DMS114 treated with DMSO at 0.1 percent for 48 hours (cell line): ENCODE measurements at regions not wholly inside any gene's neighbourhood (a gene's known extent, or its start where the extent isn't known, plus 50 kb on each side); places are given as distances from the start of the nearest gene placed in this dataset.
"Not testable (repeated sequence)": the region's sequence is repeated elsewhere in the genome, so short reads cannot be mapped to it uniquely, and the experiment has no call there.

ENCODE experiments used
- DNase-seq: peaks from one replicate; lab custom pipeline; 2025; ENCODE audit not compliant: unreplicated experiment; lab: John Stamatoyannopoulos, UW

- DNase-seq, result no peak
Observed at GRCh38 chr13:84132491-84132890, 250.2 kb upstream of the SLITRK1 start.

GRCh38 chr13:84131249-84131648 is 249.0 kb upstream of the SLITRK1 start:
- no peak for DNase-seq

GRCh38 chr13:84130495-84131114 is 248.3 kb upstream of the SLITRK1 start:
- no peak for DNase-seq

GRCh38 chr13:84129966-84130365 is 247.7 kb upstream of the SLITRK1 start:
- DNase-seq, result no peak

GRCh38 chr13:84127597-84128128 is 245.4 kb upstream of the SLITRK1 start:
- no peak for DNase-seq

GRCh38 chr13:84126671-84127171 is 244.4 kb upstream of the SLITRK1 start:
- DNase-seq, result no peak

- DNase-seq, result no peak
Observed at GRCh38 chr13:84121456-84121855, 239.2 kb upstream of the SLITRK1 start.

GRCh38 chr13:84118839-84119409 is 236.7 kb upstream of the SLITRK1 start:
- DNase-seq, result no peak

GRCh38 chr13:84098273-84098672 is 216.0 kb upstream of the SLITRK1 start:
- no peak for DNase-seq

GRCh38 chr13:84097148-84097547 is 214.9 kb upstream of the SLITRK1 start:
- DNase-seq, result no peak

GRCh38 chr13:84096216-84096615 is 213.9 kb upstream of the SLITRK1 start:
- DNase-seq, result no peak

GRCh38 chr13:84088996-84089395 is 206.7 kb upstream of the SLITRK1 start:
- no peak for DNase-seq

GRCh38 chr13:84086847-84087162 is 204.5 kb upstream of the SLITRK1 start:
- no peak for DNase-seq

- not testable (repeated sequence) for DNase-seq
Observed at GRCh38 chr13:84086098-84086846, 204.0 kb upstream of the SLITRK1 start.

GRCh38 chr13:84082462-84082861 is 200.2 kb upstream of the SLITRK1 start:
- DNase-seq, result no peak

- DNase-seq, result no peak
Observed at GRCh38 chr13:84080748-84081530, 198.7 kb upstream of the SLITRK1 start.

GRCh38 chr13:84077271-84077670 is 195.0 kb upstream of the SLITRK1 start:
- no peak for DNase-seq

- no peak for DNase-seq
Observed at GRCh38 chr13:84076280-84076679, 194.0 kb upstream of the SLITRK1 start.

GRCh38 chr13:84050536-84050935 is 168.3 kb upstream of the SLITRK1 start:
- no peak for DNase-seq

- no peak for DNase-seq
Observed at GRCh38 chr13:84049443-84050219, 167.4 kb upstream of the SLITRK1 start.

GRCh38 chr13:84044805-84045204 is 162.5 kb upstream of the SLITRK1 start:
- no peak for DNase-seq
